ENCODE measurements at regions not wholly inside any gene's neighbourhood (a gene's known extent, or its start where the extent isn't known, plus 50 kb on each side); places are given as distances from the start of the nearest gene placed in this dataset.

DNA sequence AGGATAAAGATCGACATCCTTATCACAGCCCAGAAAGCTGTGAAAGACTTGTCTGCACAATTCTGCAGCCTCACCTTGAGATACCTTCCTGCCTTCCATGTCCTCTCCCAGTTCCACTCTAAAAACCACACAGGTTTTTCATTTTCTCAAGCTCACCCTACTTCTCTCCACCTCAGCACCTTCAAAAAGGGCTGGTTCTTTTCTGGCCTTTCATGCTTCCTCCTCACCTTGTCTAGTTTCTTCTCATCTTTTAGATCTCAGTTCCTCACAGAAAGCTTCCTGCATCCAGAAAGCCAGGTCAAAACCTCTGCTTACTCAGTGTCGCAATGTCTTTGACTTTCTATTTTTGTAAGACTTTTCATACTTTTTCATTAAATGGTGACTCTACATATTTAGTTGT lies 140.2 kb upstream of the STT3B start:
- DNase-seq (ENCODE audit: low spot score), result no peak
- no peak for ATAC-seq
- no peaks in the 10 kb centered on the region for H3K36me3 ChIP-seq (ENCODE audit: insufficient read depth)
- Mint-ChIP-seq H3K36me3 (ENCODE audit: low read depth) (no peaks in the 10 kb centered on the region), H3K27ac (no peak overlapping the region), H3K4me1 (peaks cover 21% of the 10 kb centered on the region), H3K4me3 (no peak overlapping the region), H3K9me3 (no peaks in the 10 kb centered on the region), H3K27me3 (ENCODE audit: insufficient read depth, low read depth, poor library complexity) (peaks cover 11% of the 10 kb centered on the region)
- no peaks in the 10 kb centered on the region for H4K20me1 ChIP-seq (replicated peaks; ENCODE audit: insufficient read depth)
- H3K4me3 ChIP-seq, result no peak overlapping the region
- H3K4me2 ChIP-seq, result no peak overlapping the region
- TF ChIP-seq, protein P1, sequence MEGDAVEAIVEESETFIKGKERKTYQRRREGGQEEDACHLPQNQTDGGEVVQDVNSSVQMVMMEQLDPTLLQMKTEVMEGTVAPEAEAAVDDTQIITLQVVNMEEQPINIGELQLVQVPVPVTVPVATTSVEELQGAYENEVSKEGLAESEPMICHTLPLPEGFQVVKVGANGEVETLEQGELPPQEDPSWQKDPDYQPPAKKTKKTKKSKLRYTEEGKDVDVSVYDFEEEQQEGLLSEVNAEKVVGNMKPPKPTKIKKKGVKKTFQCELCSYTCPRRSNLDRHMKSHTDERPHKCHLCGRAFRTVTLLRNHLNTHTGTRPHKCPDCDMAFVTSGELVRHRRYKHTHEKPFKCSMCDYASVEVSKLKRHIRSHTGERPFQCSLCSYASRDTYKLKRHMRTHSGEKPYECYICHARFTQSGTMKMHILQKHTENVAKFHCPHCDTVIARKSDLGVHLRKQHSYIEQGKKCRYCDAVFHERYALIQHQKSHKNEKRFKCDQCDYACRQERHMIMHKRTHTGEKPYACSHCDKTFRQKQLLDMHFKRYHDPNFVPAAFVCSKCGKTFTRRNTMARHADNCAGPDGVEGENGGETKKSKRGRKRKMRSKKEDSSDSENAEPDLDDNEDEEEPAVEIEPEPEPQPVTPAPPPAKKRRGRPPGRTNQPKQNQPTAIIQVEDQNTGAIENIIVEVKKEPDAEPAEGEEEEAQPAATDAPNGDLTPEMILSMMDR (conservative IDR thresholded peaks at IDR 0.05; ENCODE audit: low read depth in 2 of 2), result no peak
- TF ChIP-seq POLR2AphosphoS5 (IDR thresholded peaks at IDR 0.05; ENCODE audit: low read depth) (no peak), EZH2phosphoT487 (IDR thresholded peaks at IDR 0.05; ENCODE audit: unreplicated experiment) (no peak), JUNB (IDR thresholded peaks at IDR 0.05; ENCODE audit: unreplicated experiment) (no peak), STAT1 (IDR thresholded peaks at IDR 0.05; ENCODE audit: unreplicated experiment) (no peak), ZNF114 (CRISPR knock-in tag; IDR thresholded peaks at IDR 0.05) (no peak), ZNF331 (CRISPR knock-in tag; IDR thresholded peaks at IDR 0.05; ENCODE audit: low read depth) (no peak), EZH2 (IDR thresholded peaks at IDR 0.05; ENCODE audit: low read depth, unreplicated experiment) (no peak), CREB1 (CRISPR knock-in tag; IDR thresholded peaks at IDR 0.05; ENCODE audit: low read depth) (no peak), NANOG (IDR thresholded peaks at IDR 0.05; ENCODE audit: borderline replicate concordance) (no peak)
- TF ChIP-seq, protein P2, sequence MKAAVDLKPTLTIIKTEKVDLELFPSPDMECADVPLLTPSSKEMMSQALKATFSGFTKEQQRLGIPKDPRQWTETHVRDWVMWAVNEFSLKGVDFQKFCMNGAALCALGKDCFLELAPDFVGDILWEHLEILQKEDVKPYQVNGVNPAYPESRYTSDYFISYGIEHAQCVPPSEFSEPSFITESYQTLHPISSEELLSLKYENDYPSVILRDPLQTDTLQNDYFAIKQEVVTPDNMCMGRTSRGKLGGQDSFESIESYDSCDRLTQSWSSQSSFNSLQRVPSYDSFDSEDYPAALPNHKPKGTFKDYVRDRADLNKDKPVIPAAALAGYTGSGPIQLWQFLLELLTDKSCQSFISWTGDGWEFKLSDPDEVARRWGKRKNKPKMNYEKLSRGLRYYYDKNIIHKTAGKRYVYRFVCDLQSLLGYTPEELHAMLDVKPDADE (IDR thresholded peaks at IDR 0.05), result no peak
- TF ChIP-seq, protein P3, sequence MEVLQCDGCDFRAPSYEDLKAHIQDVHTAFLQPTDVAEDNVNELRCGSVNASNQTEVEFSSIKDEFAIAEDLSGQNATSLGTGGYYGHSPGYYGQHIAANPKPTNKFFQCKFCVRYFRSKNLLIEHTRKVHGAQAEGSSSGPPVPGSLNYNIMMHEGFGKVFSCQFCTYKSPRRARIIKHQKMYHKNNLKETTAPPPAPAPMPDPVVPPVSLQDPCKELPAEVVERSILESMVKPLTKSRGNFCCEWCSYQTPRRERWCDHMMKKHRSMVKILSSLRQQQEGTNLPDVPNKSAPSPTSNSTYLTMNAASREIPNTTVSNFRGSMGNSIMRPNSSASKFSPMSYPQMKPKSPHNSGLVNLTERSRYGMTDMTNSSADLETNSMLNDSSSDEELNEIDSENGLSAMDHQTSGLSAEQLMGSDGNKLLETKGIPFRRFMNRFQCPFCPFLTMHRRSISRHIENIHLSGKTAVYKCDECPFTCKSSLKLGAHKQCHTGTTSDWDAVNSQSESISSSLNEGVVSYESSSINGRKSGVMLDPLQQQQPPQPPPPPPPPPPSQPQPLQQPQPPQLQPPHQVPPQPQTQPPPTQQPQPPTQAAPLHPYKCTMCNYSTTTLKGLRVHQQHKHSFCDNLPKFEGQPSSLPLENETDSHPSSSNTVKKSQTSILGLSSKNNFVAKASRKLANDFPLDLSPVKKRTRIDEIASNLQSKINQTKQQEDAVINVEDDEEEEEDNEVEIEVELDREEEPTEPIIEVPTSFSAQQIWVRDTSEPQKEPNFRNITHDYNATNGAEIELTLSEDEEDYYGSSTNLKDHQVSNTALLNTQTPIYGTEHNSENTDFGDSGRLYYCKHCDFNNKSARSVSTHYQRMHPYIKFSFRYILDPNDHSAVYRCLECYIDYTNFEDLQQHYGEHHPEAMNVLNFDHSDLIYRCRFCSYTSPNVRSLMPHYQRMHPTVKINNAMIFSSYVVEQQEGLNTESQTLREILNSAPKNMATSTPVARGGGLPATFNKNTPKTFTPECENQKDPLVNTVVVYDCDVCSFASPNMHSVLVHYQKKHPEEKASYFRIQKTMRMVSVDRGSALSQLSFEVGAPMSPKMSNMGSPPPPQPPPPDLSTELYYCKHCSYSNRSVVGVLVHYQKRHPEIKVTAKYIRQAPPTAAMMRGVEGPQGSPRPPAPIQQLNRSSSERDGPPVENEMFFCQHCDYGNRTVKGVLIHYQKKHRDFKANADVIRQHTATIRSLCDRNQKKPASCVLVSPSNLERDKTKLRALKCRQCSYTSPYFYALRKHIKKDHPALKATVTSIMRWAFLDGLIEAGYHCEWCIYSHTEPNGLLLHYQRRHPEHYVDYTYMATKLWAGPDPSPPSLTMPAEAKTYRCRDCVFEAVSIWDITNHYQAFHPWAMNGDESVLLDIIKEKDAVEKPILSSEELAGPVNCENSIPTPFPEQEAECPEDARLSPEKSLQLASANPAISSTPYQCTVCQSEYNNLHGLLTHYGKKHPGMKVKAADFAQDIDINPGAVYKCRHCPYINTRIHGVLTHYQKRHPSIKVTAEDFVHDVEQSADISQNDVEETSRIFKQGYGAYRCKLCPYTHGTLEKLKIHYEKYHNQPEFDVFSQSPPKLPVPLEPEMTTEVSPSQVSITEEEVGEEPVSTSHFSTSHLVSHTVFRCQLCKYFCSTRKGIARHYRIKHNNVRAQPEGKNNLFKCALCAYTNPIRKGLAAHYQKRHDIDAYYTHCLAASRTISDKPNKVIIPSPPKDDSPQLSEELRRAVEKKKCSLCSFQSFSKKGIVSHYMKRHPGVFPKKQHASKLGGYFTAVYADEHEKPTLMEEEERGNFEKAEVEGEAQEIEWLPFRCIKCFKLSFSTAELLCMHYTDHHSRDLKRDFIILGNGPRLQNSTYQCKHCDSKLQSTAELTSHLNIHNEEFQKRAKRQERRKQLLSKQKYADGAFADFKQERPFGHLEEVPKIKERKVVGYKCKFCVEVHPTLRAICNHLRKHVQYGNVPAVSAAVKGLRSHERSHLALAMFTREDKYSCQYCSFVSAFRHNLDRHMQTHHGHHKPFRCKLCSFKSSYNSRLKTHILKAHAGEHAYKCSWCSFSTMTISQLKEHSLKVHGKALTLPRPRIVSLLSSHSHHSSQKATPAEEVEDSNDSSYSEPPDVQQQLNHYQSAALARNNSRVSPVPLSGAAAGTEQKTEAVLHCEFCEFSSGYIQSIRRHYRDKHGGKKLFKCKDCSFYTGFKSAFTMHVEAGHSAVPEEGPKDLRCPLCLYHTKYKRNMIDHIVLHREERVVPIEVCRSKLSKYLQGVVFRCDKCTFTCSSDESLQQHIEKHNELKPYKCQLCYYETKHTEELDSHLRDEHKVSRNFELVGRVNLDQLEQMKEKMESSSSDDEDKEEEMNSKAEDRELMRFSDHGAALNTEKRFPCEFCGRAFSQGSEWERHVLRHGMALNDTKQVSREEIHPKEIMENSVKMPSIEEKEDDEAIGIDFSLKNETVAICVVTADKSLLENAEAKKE (CRISPR knock-in tag; IDR thresholded peaks at IDR 0.05), result no peak
- TF ChIP-seq, protein P4, sequence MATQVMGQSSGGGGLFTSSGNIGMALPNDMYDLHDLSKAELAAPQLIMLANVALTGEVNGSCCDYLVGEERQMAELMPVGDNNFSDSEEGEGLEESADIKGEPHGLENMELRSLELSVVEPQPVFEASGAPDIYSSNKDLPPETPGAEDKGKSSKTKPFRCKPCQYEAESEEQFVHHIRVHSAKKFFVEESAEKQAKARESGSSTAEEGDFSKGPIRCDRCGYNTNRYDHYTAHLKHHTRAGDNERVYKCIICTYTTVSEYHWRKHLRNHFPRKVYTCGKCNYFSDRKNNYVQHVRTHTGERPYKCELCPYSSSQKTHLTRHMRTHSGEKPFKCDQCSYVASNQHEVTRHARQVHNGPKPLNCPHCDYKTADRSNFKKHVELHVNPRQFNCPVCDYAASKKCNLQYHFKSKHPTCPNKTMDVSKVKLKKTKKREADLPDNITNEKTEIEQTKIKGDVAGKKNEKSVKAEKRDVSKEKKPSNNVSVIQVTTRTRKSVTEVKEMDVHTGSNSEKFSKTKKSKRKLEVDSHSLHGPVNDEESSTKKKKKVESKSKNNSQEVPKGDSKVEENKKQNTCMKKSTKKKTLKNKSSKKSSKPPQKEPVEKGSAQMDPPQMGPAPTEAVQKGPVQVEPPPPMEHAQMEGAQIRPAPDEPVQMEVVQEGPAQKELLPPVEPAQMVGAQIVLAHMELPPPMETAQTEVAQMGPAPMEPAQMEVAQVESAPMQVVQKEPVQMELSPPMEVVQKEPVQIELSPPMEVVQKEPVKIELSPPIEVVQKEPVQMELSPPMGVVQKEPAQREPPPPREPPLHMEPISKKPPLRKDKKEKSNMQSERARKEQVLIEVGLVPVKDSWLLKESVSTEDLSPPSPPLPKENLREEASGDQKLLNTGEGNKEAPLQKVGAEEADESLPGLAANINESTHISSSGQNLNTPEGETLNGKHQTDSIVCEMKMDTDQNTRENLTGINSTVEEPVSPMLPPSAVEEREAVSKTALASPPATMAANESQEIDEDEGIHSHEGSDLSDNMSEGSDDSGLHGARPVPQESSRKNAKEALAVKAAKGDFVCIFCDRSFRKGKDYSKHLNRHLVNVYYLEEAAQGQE (IDR thresholded peaks at IDR 0.05; ENCODE audit: unreplicated experiment), result no peak
- no peak overlapping the region for H3K27ac ChIP-seq (ENCODE audit: low read depth)
- peaks cover 18% of the 10 kb centered on the region for H3K4me1 ChIP-seq (ENCODE audit: insufficient read depth)
- H3K9me2 ChIP-seq (ENCODE audit: insufficient read depth), result 0 out of 2 replicates have a peak, but pooled peaks cover 5% of the 10 kb centered on the region
- H3K27me3 ChIP-seq (ENCODE audit: insufficient read depth), result no peaks in the 10 kb centered on the region
- no peaks in the 10 kb centered on the region for H3K79me2 ChIP-seq (replicated peaks; ENCODE audit: insufficient read depth)
- no peaks in the 10 kb centered on the region for H3F3A ChIP-seq (replicated peaks; ENCODE audit: low read depth)
- H2AFZ ChIP-seq, result no peak overlapping the region
